ENCODE measurements at regions not wholly inside any gene's neighbourhood (a gene's known extent, or its start where the extent isn't known, plus 50 kb on each side); places are given as distances from the start of the nearest gene placed in this dataset.

DNA sequence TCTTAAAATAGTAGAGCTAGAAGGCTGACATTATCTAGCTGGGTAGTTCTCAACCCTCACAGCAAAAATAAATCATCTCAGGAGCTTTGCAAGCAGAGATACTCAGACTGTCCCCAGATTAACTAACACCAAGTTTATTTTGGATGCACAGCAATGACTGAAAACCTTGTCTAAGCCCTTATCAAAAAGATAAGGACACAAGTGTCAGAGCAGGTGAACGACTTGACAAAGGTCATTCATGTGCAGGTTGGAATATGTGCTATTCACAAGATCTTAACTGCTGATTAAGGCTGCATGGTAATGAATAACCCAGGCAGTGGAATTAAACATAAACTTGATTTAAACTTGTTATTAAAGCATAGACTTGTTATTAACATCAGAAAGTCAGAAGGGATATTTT is 246.6 kb downstream of the BTG1 start:
- intact Hi-C loops (cut with DNase I; ENCODE audit: low total_unique reads), result no loop called here
- Histone ChIP-seq H3K36me3 (no peaks in the 10 kb centered on the region), H3K4me3 (no peak overlapping the region), H3K27me3 (replicated peaks in 1 of 7) (no peaks in the 10 kb centered on the region), H3K4me1 (no peaks in the 10 kb centered on the region), H3K9me3 (peaks cover 0 to 13% (median 0%) of the 10 kb centered on the region in 8 donors), H3K27ac (no peak overlapping the region)
- 37 to 56% (median 50%) methylated on average over 1 of the region's 1 CpG for WGBS, 5 donors
- no peak for DNase-seq
- TF ChIP-seq, protein P1, sequence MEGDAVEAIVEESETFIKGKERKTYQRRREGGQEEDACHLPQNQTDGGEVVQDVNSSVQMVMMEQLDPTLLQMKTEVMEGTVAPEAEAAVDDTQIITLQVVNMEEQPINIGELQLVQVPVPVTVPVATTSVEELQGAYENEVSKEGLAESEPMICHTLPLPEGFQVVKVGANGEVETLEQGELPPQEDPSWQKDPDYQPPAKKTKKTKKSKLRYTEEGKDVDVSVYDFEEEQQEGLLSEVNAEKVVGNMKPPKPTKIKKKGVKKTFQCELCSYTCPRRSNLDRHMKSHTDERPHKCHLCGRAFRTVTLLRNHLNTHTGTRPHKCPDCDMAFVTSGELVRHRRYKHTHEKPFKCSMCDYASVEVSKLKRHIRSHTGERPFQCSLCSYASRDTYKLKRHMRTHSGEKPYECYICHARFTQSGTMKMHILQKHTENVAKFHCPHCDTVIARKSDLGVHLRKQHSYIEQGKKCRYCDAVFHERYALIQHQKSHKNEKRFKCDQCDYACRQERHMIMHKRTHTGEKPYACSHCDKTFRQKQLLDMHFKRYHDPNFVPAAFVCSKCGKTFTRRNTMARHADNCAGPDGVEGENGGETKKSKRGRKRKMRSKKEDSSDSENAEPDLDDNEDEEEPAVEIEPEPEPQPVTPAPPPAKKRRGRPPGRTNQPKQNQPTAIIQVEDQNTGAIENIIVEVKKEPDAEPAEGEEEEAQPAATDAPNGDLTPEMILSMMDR (IDR thresholded peaks at IDR 0.05 in 8 of 11, conservative IDR thresholded peaks at IDR 0.05 in 3 of 11), result no peak

DNA sequence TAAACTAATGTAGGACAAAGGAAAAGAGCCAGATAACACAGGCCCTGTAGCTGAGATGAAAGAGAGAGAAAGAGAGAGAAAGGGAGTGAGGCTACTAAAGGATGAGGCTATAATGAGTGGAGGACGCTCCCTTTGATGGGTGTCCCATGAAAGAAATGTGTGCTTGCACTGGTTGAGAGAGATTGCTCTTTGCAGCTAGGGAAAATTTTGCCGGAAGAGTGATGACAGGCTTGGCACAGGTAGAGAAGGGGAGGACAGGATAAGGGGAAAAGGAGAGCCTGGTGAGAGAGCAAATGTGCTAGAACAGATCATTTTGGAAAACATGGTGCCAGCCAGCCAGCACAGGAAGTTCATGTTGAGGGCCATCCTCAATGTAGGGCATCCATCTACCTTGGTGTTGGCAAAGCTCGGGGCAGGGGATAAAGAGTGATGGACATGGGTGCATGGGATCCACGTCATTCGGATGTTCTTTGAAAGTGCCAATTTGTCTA is 248.6 kb downstream of the BTG1 start:
- Histone ChIP-seq H3K4me3 (no peak overlapping the region), H3K9me3 (peaks cover 0 to 5% (median 0%) of the 10 kb centered on the region in 8 donors), H3K4me1 (no peaks in the 10 kb centered on the region), H3K36me3 (no peaks in the 10 kb centered on the region), H3K27me3 (replicated peaks in 1 of 7) (peaks cover 0 to 5% (median 0%) of the 10 kb centered on the region in 7 donors), H3K27ac (no peak overlapping the region)
- WGBS, 5 donors, result 90 to 97% (median 95%) methylated on average over 5 of the region's 5 CpGs
- TF ChIP-seq POLR2A (IDR thresholded peaks at IDR 0.05) (no peak), POLR2AphosphoS5 (IDR thresholded peaks at IDR 0.05) (no peak)
- TF ChIP-seq, protein P1 (IDR thresholded peaks at IDR 0.05 in 8 of 11, conservative IDR thresholded peaks at IDR 0.05 in 3 of 11), result no peak
- intact Hi-C loops (cut with DNase I; ENCODE audit: low total_unique reads), result no loop called here
- no peak for DNase-seq

- whole genome bisulfite sequencing, 5 donors, result 73 to 88% (median 82%) methylated on average over 5 of the region's 5 CpGs
Measured at GRCh38 chr12:91896286-91897024, 249.2 kb downstream of the BTG1 start.

DNA sequence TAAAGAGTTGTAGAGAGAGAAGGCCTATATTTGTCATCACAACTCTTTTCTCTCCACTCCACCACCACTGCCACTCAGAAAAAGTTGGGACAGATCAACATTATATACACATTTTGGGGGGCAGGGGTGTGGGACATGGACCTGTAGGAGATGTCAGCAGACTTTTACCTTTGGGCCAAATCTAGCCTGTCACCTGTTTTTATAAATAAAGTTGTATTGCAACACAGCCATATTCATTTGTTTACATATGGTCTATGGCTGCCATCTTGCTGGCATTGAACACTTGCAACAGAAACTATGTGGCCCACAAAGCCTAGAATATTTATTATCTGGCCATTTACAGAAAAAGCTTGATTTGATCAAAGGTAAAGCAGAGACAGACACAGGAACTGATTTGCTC is 250.7 kb downstream of the BTG1 start:
- H3K4me3 ChIP-seq, result no peak overlapping the region
- no peaks in the 10 kb centered on the region for H3K4me1 ChIP-seq
- no peaks in the 10 kb centered on the region for H3K9me3 ChIP-seq
- TF ChIP-seq POLR2AphosphoS5 (IDR thresholded peaks at IDR 0.05), result no peak
- no peak for TF ChIP-seq POLR2A (IDR thresholded peaks at IDR 0.05)
- TF ChIP-seq, protein P1 (IDR thresholded peaks at IDR 0.05 in 8 of 11, conservative IDR thresholded peaks at IDR 0.05 in 3 of 11), result no peak
- H3K27ac ChIP-seq, result no peak overlapping the region
- H3K36me3 ChIP-seq, result no peaks in the 10 kb centered on the region
- intact Hi-C loops (cut with DNase I; ENCODE audit: low total_unique reads), result no loop called here
- H3K27me3 ChIP-seq (replicated peaks in 1 of 7), result peaks cover 0 to 5% (median 0%) of the 10 kb centered on the region in 7 donors
- no peak for DNase-seq

More at GRCh38 chr12:91896286-91897024, 249.2 kb downstream of the BTG1 start:
- no peak for DNase-seq
- Histone ChIP-seq H3K4me3 (no peak overlapping the region), H3K4me1 (no peaks in the 10 kb centered on the region), H3K27ac (no peak overlapping the region), H3K36me3 (no peaks in the 10 kb centered on the region), H3K9me3 (peaks cover 0 to 3% (median 0%) of the 10 kb centered on the region in 8 donors), H3K27me3 (replicated peaks in 1 of 7) (peaks cover 0 to 5% (median 0%) of the 10 kb centered on the region in 7 donors)
- intact Hi-C loops (cut with DNase I; ENCODE audit: low total_unique reads), result no loop called here
- TF ChIP-seq, protein P1 (IDR thresholded peaks at IDR 0.05 in 8 of 11, conservative IDR thresholded peaks at IDR 0.05 in 3 of 11), result no peak
